C4-2B (cell line): ENCODE measurements at regions not wholly inside any gene's neighbourhood (a gene's known extent, or its start where the extent isn't known, plus 50 kb on each side); places are given as distances from the start of the nearest gene placed in this dataset.

ENCODE experiments used
- H3K27ac ChIP-seq: fragments of 450-650 bp; 2 replicates; pipeline ENCODE4 v1.5.1; 2017
- CTCF ChIP-seq: fragments of 450-650 bp; conservative IDR thresholded peaks from 2 replicates; pipeline ENCODE4 v1.5.1; 2017; ENCODE audit warnings: mild to moderate bottlenecking
- ZFX ChIP-seq: fragments of 450-650 bp; IDR thresholded peaks from 2 replicates; pipeline ENCODE4 v1.6.1; 2017

GRCh38 chr3:43790060-43790459 is 99.3 kb downstream of the ABHD5 start:
- H3K27ac ChIP-seq, result no peak overlapping the region
- no peak for TF ChIP-seq ZFX

- TF ChIP-seq ZFX, result no peak
- H3K27ac ChIP-seq, result no peak overlapping the region
Measured at GRCh38 chr3:43790476-43790875, 99.7 kb downstream of the ABHD5 start.

- no peak for TF ChIP-seq CTCF
- no peak overlapping the region for H3K27ac ChIP-seq
Measured at GRCh38 chr3:43791246-43791645, 100.5 kb downstream of the ABHD5 start.

- H3K27ac ChIP-seq, result no peak overlapping the region
- no peak for TF ChIP-seq CTCF
- no peak for TF ChIP-seq ZFX
Measured at GRCh38 chr3:43792904-43793303, 102.2 kb downstream of the ABHD5 start.

- H3K27ac ChIP-seq, result no peak overlapping the region
- TF ChIP-seq CTCF (no peak), ZFX (no peak)
Measured at GRCh38 chr3:43793648-43794372, 103.1 kb downstream of the ABHD5 start.

- H3K27ac ChIP-seq, result no peak overlapping the region
- no peak for TF ChIP-seq ZFX
- no peak for TF ChIP-seq CTCF
Measured at GRCh38 chr3:43794776-43795175, 104.0 kb downstream of the ABHD5 start.

DNA sequence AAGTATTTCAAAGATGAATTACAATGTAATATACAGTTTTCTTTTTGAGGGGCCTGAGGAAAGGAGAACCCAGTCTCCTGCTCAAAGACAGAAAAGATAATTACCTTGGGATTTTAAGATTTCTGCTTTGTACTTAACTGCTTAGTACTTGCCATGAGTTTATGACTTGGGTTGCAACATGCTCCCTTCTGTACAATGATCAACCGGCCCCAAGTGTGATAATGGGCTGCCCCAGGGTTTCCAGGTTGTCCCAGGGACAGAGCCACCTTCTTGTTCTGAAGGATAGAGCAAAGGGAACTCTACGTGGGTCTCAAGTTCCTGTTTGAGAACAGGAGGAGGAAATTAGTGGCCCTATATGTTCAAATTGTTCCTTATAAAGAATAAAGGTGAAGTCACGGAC is 104.8 kb downstream of the ABHD5 start:
- TF ChIP-seq CTCF, result no peak
- TF ChIP-seq ZFX, result no peak
- no peak overlapping the region for H3K27ac ChIP-seq

DNA sequence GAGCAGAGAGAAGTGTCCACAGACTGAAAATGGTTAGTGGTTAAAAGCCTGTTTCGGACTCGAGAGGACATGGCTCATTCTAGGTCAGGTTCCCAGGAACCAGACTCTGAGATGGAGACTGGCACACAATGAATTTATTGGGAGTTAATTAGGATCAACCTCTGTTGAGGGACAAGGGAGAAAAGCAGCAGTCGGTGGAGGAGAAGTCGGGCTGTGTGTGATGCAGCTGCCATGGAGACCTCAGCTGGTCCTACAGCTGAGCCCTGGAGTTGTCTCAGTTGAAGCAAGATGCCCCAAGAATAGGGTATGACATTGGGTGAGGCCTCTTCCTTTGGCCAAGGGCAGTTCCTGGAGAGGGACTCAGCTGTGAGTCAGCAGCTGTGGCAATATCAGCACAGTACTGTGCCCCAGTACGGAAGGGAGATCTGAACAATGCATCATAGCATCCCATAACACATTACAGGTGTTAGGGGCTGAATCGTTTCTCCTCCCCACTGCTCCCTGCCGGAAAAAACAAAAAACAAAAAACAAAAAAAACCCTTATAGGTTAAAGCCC is 105.4 kb downstream of the ABHD5 start:
- TF ChIP-seq CTCF (no peak), ZFX (no peak)
- H3K27ac ChIP-seq, result no peak overlapping the region
